GM12878 (cell line): ENCODE measurements at regions not wholly inside any gene's neighbourhood (a gene's known extent, or its start where the extent isn't known, plus 50 kb on each side); places are given as distances from the start of the nearest gene placed in this dataset.

Experiments used
- ATAC-seq: fragments of 200-7000 bp; cut with Tn5 transposase; 3 replicates; pipeline ENCODE4 v1.9.1; 2020; ENCODE audit warnings: mild to moderate bottlenecking, moderate library complexity
- BruUV-seq: library from RNA; stranded (reverse); fragments of 400-500 nt; replicated peaks from 2 replicates; lab custom pipeline; 2021; lab: Mats Ljungman, UMichigan
- CTCF ChIA-PET: fragments of 300-600 bp; sonication (Branson Sonifier 250); formaldehyde crosslinking; extraction: SDS; loops from one replicate; lab custom pipeline; 2021; ENCODE audit warnings: inconsistent platforms; lab: Yijun Ruan, JAX
- POLR2A ChIA-PET: fragments of 350-600 bp; formaldehyde crosslinking; extraction: SDS; loops from one replicate; lab custom pipeline; 2021; ENCODE audit warnings: inconsistent platforms; lab: Charles Lee
- RAD21 ChIA-PET: fragments of 300-600 bp; sonication (Branson Sonifier 250); formaldehyde crosslinking; loops from one replicate; lab custom pipeline; 2023; ENCODE audit warnings: antibody characterized with exemption; ENCODE audit not compliant: unreplicated experiment; lab: Charles Lee
- SMC1A ChIA-PET: fragments of 300-600 bp; sonication (Branson Sonifier 250); formaldehyde crosslinking; loops from one replicate; lab custom pipeline; 2023; ENCODE audit not compliant: unreplicated experiment, uncharacterized antibody; lab: Charles Lee
- DNase-seq: peaks from one replicate; pipeline ENCODE4 v3.0.0-alpha.2; 2011; ENCODE audit warnings: low read depth, low spot score
- FAIRE-seq: peaks from 3 replicates; lab custom pipeline; 2011; peaks lifted over from hg19 to GRCh38; lab: Jason Lieb, UNC
- H2AFZ ChIP-seq: 2 replicates; pipeline ENCODE4 v1.6.0; 2011; ENCODE audit warnings: low read depth, low read length, control low read depth; ENCODE audit not compliant: control insufficient read depth
- H3K27ac ChIP-seq: 2 replicates; pipeline ENCODE4 v1.5.1; 2011; ENCODE audit warnings: control low read depth; ENCODE audit not compliant: control insufficient read depth, insufficient read depth
- H3K27me3 ChIP-seq, 2 experiments: replicated peaks in 1 of 2; 2 replicates each; pipeline versions ENCODE4 v1.6.0 to v1.6.1; 2011; ENCODE audit warnings: low read length in 1 of 2; ENCODE audit not compliant: control insufficient read depth in 2 of 2, insufficient read depth in 2 of 2
- H3K36me3 ChIP-seq, 2 experiments: 2 replicates each; pipeline ENCODE4 v1.5.1; 2011; ENCODE audit warnings: low read length in 1 of 2; ENCODE audit not compliant: control insufficient read depth in 2 of 2, insufficient read depth in 2 of 2
- H3K4me1 ChIP-seq: 2 replicates; pipeline ENCODE4 v1.6.1; 2011; ENCODE audit warnings: mild to moderate bottlenecking, low read length, moderate library complexity, mixed read lengths; ENCODE audit not compliant: control insufficient read depth, insufficient read depth
- H3K4me2 ChIP-seq: 2 replicates; pipeline ENCODE4 v1.6.0; 2011; ENCODE audit warnings: control low read depth; ENCODE audit not compliant: control insufficient read depth, insufficient read depth
- H3K4me3 ChIP-seq: fragments of 200-600 bp; sonication (generic); 2 replicates; pipeline ENCODE4 v1.5.1; 2016
- H3K79me2 ChIP-seq: 2 replicates; pipeline ENCODE4 v1.6.0; 2011; ENCODE audit warnings: low read length; ENCODE audit not compliant: control insufficient read depth, insufficient read depth
- H3K9ac ChIP-seq: 2 replicates; pipeline ENCODE4 v1.8.0; 2011; ENCODE audit warnings: low read length, control low read depth, mixed read lengths; ENCODE audit not compliant: control insufficient read depth, insufficient read depth
- H3K9me3 ChIP-seq: replicated peaks from 3 replicates; pipeline ENCODE4 v1.5.1; 2011; ENCODE audit warnings: mild to moderate bottlenecking, low read length; ENCODE audit not compliant: control insufficient read depth, insufficient read depth
- H4K20me1 ChIP-seq: 2 replicates; pipeline ENCODE4 v1.6.0; 2011; ENCODE audit not compliant: control insufficient read depth, insufficient read depth
- ATF7 ChIP-seq: fragments of 450-650 bp; IDR thresholded peaks from 2 replicates; pipeline ENCODE4 v1.6.1; 2016; ENCODE audit warnings: low read depth, mild to moderate bottlenecking
- BACH1 ChIP-seq: fragments of 450-650 bp; IDR thresholded peaks from 2 replicates; pipeline ENCODE4 v1.6.1; 2017; ENCODE audit warnings: mild to moderate bottlenecking, borderline replicate concordance
- BHLHE40 ChIP-seq, 2 experiments: fragments of 450-650 bp in 1 of 2; IDR thresholded peaks; 2 replicates each; pipeline ENCODE4 v1.6.1; 2011 to 2017; ENCODE audit warnings: low read depth in 2 of 2, borderline replicate concordance in 1 of 2, improper control_type of control experiment in 1 of 2, low read length in 1 of 2, mild to moderate bottlenecking in 1 of 2
- BMI1 ChIP-seq: fragments of 450-650 bp; IDR thresholded peaks from 2 replicates; pipeline ENCODE4 v1.6.1; 2016; ENCODE audit warnings: mild to moderate bottlenecking, moderate library complexity, borderline replicate concordance
- CREM ChIP-seq: IDR thresholded peaks from 2 replicates; pipeline ENCODE4 v1.6.1; 2014; ENCODE audit warnings: antibody characterized with exemption, low read depth
- FOXK2 ChIP-seq: fragments of 450-650 bp; IDR thresholded peaks from 2 replicates; pipeline ENCODE4 v1.6.1; 2017; ENCODE audit warnings: mild to moderate bottlenecking, moderate library complexity
- MEF2B ChIP-seq: fragments of 450-650 bp; IDR thresholded peaks from 2 replicates; pipeline ENCODE4 v1.6.1; 2018; ENCODE audit warnings: mild to moderate bottlenecking, moderate library complexity; ENCODE audit not compliant: partially characterized antibody, poor library complexity, severe bottlenecking
- NR2F1 ChIP-seq: fragments of 450-650 bp; conservative IDR thresholded peaks from 2 replicates; pipeline ENCODE4 v1.6.1; 2017; ENCODE audit warnings: mild to moderate bottlenecking
- RAD21 ChIP-seq: IDR thresholded peaks from 2 replicates; pipeline ENCODE4 v1.6.1; 2011; ENCODE audit warnings: mild to moderate bottlenecking, low read depth, low read length, moderate library complexity; ENCODE audit not compliant: insufficient read depth
- TARDBP ChIP-seq: IDR thresholded peaks from 2 replicates; pipeline ENCODE4 v1.6.1; 2016; ENCODE audit warnings: borderline replicate concordance
- YY1 ChIP-seq: IDR thresholded peaks from 2 replicates; pipeline ENCODE4 v1.6.1; 2011; ENCODE audit warnings: low read depth, mild to moderate bottlenecking, low read length
- WGBS: methylation state at CpG from one replicate; pipeline ENCODE4 v1.1.6; 2016; ENCODE audit warnings: low lambda C conversion rate; ENCODE audit not compliant: insufficient replicate concordance, insufficient coverage; ENCODE audit errors: missing lambda C conversion rate; 5-methylcytosine and 5-hydroxymethylcytosine counted together
- in situ Hi-C: fragments of 300-500 bp; cut with MboI; formaldehyde crosslinking; loops from 9 replicates; pipeline ENCODE4 v1.14.3; 2018; ENCODE audit warnings: mixed read lengths
- intact Hi-C: fragments of 100-400 bp; cut with micrococcal nuclease; formaldehyde crosslinking; loops from one replicate; pipeline ENCODE4 v1.14.2; 2022; ENCODE audit not compliant: unreplicated experiment
- TF ChIP-seq, protein P1 (sequence below): fragments of 450-650 bp; IDR thresholded peaks from 2 replicates; pipeline ENCODE4 v1.6.1; 2017; ENCODE audit warnings: antibody characterized with exemption, mild to moderate bottlenecking, moderate library complexity
- TF ChIP-seq, protein P2 (sequence below), 3 experiments: IDR thresholded peaks in 2 of 3; conservative IDR thresholded peaks in 1 of 3; 2 replicates each; pipeline ENCODE4 v1.5.1; 2011; ENCODE audit warnings: low read depth in 3 of 3, low read length in 3 of 3, mild to moderate bottlenecking in 3 of 3, control low read depth in 2 of 3, moderate library complexity in 2 of 3, inconsistent platforms in 1 of 3, mixed read lengths in 1 of 3; ENCODE audit not compliant: control insufficient read depth in 2 of 3, insufficient read depth in 1 of 3; ENCODE audit errors: extremely low read depth in 1 of 3
- TF ChIP-seq, protein P3 (sequence below): fragments of 450-650 bp; IDR thresholded peaks from 2 replicates; pipeline ENCODE4 v1.6.1; 2018; ENCODE audit warnings: mild to moderate bottlenecking, low read depth, moderate library complexity; ENCODE audit not compliant: partially characterized antibody
- TF ChIP-seq, protein P4 (sequence below): fragments of 450-650 bp; IDR thresholded peaks from 2 replicates; pipeline ENCODE4 v1.6.1; 2017; ENCODE audit warnings: mild to moderate bottlenecking

DNA sequence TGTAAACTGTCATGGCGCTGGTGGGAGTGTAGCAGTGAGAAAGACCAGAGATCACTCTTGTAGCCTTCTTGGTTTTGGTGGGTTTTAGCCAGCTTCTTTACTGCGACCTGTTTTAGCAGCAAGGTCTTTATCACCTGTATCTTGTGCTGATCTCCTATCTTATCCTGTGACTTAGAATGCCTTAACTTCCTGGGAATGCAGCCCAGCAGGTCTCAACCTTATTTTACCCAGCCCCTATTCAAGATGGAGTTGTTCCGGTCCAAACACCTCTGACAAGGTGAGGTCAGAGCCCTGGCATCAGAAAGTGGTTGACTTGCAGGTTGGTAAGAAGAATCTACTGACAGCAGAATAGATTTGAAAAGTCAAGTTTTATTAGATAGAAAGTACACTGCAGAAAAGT lies 55.0 kb upstream of the MSH6 start:
- intact Hi-C loops (no loop called here), in situ Hi-C loops (no loop called here)
- FAIRE-seq (no peak), DNase-seq (no peak), ATAC-seq (no peak)
- no peak overlapping the region for H3K9ac ChIP-seq
- SMC1A ChIA-PET, result interaction anchor here (2.0 to 2.1 kb wide), 2 partner anchors 13 to 25 kb away, joined by 5 to 13 read pairs; no protein-coding TSS in a partner anchor
- H3K4me1 ChIP-seq, result peaks cover 29% of the 10 kb centered on the region
- H3K79me2 ChIP-seq, result no peaks in the 10 kb centered on the region
- no TSS peak for BruUV-seq
- no peaks in the 10 kb centered on the region for H4K20me1 ChIP-seq
- H3K9me3 ChIP-seq, result peaks cover 4% of the 10 kb centered on the region; the same call in 2 of the 3 replicates
- RAD21 ChIA-PET, result no interaction called here
- POLR2A ChIA-PET, result no interaction called here
- H3K36me3 ChIP-seq, result no peaks in the 10 kb centered on the region
- no peak overlapping the region for H3K27ac ChIP-seq
- WGBS, result 67% methylated on average over 3 of the region's 3 CpGs
- H3K4me3 ChIP-seq, result no peak overlapping the region
- H2AFZ ChIP-seq, result no peak overlapping the region
- H3K27me3 ChIP-seq, result no peaks in the 10 kb centered on the region
- CTCF ChIA-PET, result no interaction called here
- H3K4me2 ChIP-seq, result no peak overlapping the region
- TF ChIP-seq BHLHE40 (IDR thresholded peaks at IDR 0.05; ENCODE audit: borderline replicate concordance in 1 of 2, low read depth in 2 of 2, low read length in 1 of 2) (no peak), ATF7 (no peak), YY1 (no peak), TARDBP (no peak), FOXK2 (no peak), BMI1 (no peak), NR2F1 (no peak), MEF2B (no peak), RAD21 (no peak), BACH1 (no peak), CREM (no peak)
- TF ChIP-seq, protein P1, sequence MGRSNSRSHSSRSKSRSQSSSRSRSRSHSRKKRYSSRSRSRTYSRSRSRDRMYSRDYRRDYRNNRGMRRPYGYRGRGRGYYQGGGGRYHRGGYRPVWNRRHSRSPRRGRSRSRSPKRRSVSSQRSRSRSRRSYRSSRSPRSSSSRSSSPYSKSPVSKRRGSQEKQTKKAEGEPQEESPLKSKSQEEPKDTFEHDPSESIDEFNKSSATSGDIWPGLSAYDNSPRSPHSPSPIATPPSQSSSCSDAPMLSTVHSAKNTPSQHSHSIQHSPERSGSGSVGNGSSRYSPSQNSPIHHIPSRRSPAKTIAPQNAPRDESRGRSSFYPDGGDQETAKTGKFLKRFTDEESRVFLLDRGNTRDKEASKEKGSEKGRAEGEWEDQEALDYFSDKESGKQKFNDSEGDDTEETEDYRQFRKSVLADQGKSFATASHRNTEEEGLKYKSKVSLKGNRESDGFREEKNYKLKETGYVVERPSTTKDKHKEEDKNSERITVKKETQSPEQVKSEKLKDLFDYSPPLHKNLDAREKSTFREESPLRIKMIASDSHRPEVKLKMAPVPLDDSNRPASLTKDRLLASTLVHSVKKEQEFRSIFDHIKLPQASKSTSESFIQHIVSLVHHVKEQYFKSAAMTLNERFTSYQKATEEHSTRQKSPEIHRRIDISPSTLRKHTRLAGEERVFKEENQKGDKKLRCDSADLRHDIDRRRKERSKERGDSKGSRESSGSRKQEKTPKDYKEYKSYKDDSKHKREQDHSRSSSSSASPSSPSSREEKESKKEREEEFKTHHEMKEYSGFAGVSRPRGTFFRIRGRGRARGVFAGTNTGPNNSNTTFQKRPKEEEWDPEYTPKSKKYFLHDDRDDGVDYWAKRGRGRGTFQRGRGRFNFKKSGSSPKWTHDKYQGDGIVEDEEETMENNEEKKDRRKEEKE, result no peak
- TF ChIP-seq, protein P2, sequence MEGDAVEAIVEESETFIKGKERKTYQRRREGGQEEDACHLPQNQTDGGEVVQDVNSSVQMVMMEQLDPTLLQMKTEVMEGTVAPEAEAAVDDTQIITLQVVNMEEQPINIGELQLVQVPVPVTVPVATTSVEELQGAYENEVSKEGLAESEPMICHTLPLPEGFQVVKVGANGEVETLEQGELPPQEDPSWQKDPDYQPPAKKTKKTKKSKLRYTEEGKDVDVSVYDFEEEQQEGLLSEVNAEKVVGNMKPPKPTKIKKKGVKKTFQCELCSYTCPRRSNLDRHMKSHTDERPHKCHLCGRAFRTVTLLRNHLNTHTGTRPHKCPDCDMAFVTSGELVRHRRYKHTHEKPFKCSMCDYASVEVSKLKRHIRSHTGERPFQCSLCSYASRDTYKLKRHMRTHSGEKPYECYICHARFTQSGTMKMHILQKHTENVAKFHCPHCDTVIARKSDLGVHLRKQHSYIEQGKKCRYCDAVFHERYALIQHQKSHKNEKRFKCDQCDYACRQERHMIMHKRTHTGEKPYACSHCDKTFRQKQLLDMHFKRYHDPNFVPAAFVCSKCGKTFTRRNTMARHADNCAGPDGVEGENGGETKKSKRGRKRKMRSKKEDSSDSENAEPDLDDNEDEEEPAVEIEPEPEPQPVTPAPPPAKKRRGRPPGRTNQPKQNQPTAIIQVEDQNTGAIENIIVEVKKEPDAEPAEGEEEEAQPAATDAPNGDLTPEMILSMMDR (IDR thresholded peaks at IDR 0.05 in 2 of 3, conservative IDR thresholded peaks at IDR 0.05 in 1 of 3; ENCODE audit: control insufficient read depth in 2 of 3, extremely low read depth in 1 of 3, insufficient read depth in 1 of 3, low read depth in 3 of 3, low read length in 3 of 3), result no peak
- TF ChIP-seq, protein P3, sequence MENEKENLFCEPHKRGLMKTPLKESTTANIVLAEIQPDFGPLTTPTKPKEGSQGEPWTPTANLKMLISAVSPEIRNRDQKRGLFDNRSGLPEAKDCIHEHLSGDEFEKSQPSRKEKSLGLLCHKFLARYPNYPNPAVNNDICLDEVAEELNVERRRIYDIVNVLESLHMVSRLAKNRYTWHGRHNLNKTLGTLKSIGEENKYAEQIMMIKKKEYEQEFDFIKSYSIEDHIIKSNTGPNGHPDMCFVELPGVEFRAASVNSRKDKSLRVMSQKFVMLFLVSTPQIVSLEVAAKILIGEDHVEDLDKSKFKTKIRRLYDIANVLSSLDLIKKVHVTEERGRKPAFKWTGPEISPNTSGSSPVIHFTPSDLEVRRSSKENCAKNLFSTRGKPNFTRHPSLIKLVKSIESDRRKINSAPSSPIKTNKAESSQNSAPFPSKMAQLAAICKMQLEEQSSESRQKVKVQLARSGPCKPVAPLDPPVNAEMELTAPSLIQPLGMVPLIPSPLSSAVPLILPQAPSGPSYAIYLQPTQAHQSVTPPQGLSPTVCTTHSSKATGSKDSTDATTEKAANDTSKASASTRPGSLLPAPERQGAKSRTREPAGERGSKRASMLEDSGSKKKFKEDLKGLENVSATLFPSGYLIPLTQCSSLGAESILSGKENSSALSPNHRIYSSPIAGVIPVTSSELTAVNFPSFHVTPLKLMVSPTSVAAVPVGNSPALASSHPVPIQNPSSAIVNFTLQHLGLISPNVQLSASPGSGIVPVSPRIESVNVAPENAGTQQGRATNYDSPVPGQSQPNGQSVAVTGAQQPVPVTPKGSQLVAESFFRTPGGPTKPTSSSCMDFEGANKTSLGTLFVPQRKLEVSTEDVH, result no peak
- TF ChIP-seq, protein P4, sequence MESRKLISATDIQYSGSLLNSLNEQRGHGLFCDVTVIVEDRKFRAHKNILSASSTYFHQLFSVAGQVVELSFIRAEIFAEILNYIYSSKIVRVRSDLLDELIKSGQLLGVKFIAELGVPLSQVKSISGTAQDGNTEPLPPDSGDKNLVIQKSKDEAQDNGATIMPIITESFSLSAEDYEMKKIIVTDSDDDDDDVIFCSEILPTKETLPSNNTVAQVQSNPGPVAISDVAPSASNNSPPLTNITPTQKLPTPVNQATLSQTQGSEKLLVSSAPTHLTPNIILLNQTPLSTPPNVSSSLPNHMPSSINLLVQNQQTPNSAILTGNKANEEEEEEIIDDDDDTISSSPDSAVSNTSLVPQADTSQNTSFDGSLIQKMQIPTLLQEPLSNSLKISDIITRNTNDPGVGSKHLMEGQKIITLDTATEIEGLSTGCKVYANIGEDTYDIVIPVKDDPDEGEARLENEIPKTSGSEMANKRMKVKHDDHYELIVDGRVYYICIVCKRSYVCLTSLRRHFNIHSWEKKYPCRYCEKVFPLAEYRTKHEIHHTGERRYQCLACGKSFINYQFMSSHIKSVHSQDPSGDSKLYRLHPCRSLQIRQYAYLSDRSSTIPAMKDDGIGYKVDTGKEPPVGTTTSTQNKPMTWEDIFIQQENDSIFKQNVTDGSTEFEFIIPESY, result no peak
